ENCODE measurements at regions not wholly inside any gene's neighbourhood (a gene's known extent, or its start where the extent isn't known, plus 50 kb on each side); places are given as distances from the start of the nearest gene placed in this dataset.
"Not testable (repeated sequence)": the region's sequence is repeated elsewhere in the genome, so short reads cannot be mapped to it uniquely, and the experiment has no call there.

DNA sequence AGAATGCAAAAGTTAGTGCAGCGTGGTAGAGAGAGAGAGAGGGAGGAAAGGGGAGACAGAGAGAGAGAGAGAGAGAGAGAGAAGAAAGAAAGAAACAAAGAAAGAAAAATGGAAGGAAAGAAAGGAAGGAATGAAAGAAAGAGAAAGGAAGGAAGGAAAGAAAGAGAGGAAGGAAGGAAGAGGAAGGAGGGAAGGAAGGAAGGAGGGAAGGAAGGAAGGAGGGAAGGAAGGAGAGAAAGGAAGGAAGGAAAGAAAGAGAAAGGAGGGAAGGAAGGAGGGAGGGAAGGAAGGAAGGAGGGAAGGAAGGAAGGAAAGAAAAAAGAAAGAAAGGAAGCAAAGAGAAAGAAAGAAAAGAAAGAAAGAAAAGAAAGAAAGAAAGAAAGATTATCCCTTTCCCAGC, 209.8 kb upstream of the MYO3A start:
- DNase-seq, result no peak

DNA sequence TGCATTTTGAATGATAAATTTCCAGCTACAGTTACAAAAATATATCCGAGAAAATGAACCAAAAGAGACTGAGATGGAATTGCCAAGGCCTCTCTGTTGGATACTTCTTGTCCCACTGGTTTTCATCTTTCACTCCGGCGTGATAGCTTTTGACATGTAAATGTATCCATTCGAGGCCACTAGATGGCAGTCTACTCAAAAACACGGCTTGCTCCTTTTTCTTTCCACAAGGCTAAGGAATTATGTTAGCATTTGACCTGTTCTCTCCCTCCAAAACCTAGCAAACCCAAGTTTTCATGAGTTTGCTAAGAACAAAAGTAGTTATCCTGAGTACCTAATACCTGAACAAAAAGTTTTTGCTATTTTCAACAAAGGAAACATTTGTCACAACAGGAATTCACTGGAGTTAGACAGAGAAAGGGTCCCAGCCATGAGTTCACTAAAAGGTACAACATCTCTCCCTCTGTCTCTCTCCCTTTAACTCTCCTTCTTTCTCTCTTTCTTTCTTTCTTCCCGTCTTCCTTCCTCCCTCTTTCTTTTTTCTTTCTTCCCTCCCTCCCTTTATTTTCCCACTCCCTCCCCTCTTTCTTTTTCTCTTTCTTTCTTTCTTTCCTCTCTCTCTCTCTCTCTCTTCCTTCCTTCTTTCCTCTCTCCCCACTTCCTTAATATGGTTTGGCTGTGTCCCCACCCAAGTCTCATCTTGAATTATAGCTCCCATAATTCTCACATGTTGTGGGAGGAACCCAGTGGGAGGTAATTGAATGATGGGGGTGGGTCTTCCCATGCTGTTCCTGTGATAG, 207.9 kb upstream of the MYO3A start:
- peak; percentile 76 for DNase-seq

DNA sequence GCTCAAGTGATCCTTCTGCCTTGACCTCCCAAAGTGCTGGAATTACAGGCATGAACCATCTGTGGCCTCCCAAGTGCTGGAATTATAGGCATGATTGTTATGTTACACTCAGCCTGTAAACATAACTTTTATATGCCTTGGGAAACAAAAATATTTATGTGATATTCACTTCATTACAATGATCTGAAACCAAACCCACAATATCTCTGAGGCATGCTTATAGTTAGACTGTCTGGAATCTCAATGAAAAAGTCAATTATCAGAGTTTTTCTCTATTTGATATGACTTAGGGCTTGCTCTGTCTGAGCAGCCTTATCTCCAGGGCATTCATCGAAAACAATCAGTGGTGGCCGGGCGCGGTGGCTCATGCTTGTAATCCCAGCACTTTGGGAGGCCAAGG, 195.3 kb upstream of the MYO3A start:
- DNase-seq, result no peak

DNA sequence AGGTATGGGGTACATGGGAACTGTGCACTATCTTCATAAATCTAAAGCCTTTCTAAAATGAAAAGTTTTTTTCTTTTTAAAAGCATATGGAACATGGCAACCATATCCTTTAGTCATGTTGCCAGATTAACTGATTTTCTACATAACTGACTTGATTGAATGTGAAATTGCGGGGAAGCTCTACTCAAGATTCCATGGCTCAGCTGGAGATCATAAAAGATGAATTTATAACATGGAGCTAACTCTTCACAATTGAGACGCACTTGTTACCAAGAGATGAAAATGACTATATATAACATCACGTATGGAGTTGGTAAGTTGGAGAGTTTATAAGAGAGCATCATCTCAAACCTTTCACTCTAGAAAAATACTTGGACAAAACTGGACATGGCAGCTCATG, 190.2 kb upstream of the MYO3A start:
- no peak for DNase-seq

DNA sequence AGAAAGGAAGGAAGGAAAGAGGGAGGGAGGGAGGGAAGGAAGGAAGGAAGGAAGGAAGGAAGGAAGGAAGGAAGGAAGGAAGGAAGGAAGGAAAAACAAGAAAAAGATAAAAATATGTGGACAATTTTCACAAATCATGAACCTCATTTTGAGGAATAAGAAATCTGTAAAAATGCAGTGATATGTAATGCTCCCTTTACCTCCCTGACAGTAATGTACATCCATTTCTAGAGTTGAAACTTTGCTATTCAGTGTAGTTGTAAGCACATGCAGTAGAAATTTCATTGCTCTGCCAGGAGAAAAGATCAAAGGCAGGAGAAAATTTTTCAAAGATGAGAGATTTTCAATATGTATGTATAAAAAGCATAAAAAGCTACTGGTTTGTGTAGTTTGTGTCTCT, 189.5 kb upstream of the MYO3A start:
- DNase-seq, result no peak

DNA sequence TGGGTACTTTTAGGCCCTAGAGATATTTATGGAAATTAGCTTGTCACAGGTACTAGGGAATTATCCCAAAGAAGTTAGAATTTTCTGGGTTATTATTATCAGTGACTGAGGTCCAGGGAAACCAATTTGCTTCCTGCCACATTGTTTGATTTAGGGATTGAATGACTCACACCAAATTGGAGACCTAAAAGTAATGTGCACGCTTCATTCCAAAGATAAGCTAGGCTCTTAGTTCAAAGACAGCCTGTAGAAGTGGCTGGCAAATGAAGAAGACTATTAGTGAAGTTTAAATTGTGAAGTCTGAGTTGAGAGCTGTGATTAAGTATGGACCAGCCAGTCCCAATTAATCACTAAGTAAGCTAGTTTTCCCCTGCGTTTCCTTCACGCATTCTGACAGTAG, 188.1 kb upstream of the MYO3A start:
- no peak for DNase-seq

DNA sequence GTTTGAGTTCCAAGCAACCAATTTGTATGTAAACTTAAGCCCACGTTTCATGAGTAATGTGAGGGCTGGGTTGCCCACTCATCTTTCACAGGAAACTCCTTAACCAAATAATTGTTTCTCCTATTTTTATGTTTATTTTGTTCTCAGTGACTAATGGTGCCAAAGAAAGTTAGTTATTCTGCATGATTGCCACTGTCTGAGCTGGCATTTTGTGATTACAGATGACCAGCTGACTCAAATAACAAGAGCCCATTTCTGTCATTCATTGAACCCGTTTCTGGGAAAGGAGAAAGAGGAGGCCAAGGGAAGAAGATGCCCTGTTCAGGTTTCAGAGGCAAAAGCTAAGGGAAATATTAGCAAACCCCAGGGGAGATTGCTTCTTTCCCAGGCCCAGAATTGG, 186.9 kb upstream of the MYO3A start:
- DNase-seq, result no peak

DNA sequence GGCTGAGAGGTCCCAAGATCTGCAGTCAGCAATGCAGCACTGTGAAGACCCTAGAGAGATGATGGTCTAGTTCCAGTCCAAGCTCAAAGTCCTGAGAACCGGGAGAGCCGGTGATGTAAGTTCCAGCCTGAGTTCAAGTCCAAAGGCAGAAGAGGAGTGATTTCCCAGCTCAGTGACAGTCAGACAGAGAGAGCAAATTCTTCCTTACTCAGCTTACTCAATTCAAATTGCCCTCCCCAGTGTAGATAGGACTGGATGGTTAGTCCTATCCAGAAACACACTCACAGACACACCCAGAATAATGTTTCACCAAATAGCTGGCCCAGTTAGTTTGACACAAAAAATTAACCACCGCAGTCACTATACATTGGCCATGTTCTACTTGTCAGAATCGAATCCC, 185.5 kb upstream of the MYO3A start:
- DNase-seq, result no peak

DNA sequence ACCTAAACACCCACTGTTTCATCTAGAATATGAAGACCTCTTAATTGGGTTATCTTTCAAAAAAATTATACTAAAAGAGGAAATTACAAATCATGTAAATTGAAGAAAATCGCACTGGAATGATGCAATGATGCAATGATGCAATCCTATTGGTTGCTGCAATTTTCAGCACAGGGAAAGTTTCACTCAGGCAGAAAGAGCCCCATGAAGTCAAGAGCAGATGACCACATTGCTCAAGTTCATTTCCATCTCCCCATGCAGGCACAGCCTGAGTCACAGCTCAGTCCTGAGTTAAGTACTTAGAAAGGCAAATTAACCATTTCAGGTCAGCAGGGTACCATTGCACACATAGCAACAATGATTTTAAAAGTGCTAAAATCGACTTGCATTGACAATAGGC, 180.3 kb upstream of the MYO3A start:
- peak; percentile 11 for DNase-seq

DNA sequence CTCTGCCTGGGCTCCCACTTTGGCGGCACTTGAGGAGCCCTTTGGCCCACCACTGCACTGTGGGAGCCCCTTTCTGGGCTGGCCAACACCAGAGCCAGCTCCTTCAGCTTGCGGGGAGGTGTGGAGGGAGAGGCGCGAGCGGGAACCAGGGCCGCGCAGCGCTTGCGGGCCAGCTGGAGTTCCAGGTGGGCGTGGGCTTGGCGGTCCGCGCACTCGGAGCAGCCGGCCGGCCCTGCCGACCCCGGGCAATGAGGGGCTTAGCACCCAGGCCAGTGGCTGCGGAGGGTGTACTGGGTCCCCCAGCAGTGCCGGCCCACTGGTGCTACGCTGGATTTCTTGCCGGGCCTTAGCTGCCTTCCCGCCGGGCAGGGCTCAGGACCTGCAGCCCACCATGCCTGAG, 178.2 kb upstream of the MYO3A start:
- DNase-seq, result not testable (repeated sequence)

DNA sequence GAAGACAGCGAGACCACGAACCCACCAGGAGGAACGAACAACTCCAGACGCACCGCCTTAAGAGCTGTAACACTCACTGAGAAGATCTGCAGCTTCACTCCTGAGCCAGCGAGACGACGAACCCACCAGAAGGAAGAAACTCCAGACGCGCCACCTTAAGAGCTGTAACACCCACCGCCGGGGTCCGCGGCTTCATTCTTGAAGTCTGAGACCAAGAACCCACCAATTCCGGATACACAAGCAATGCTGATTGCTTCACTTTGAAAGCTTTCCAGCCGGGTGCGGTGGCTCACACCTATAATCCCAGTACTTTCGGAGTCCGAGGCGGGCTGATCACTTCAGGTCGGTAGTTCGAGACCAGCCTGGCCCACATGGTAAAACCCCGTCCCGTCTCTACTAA, 177.2 kb upstream of the MYO3A start:
- DNase-seq, result no peak

DNA sequence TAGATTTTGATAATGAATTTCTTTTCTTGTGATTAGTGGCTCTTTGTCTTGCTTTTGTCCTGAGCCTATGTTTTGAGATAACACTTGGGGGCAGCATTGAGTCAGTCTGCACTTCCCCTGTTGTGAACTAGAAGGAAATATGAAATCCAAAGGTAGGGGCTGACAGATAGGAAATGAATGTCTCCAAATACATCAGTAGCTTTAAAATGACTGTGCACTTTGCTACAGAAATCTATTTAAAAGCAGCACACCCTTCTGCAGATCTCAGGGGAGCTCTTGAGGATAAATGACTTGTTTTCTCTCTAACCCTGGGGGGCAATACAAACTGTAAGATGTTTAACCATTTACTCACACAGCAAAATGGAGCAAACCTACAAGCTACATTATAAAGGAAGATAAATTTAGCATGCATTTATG, 176.0 kb upstream of the MYO3A start:
- peak; percentile 63 for DNase-seq

DNA sequence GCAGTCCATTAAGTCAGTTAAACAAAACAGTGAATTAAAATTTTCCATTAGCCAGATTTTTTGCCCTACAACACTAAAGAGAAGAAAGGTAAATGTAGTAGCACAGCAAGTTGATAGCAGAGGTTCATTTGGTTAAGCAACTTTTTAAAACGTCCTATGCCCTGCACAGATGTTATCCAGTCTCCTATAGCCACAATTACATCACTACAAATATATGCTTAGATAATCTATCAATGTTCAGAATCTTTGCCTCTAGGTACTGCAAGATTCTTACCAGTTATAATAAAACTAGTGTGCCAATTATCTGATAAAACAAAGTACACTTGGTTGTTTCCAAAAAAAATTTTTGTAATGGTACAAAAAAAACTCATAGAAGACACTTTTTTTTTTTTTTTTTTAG, 175.5 kb upstream of the MYO3A start:
- peak; percentile 3 for DNase-seq

DNA sequence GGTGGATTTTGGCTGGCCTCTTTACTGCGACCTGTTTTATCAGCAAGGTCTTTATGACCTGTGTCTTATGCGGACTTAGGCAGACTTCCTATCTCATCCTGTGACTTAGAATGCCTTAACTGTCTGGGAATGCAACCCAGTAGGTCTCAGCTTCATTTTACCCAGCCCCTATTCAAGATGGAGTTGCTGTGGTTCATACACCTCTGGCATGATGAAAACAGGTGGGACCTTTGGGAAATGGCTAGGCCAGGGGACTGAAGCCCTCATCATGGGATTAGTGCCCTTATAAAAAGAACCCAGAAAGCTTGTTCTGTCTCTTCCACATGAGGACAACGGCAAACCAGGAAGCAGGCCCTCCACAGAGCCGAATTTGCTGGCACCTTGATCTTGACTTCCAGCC, 172.1 kb upstream of the MYO3A start:
- DNase-seq, result no peak

DNA sequence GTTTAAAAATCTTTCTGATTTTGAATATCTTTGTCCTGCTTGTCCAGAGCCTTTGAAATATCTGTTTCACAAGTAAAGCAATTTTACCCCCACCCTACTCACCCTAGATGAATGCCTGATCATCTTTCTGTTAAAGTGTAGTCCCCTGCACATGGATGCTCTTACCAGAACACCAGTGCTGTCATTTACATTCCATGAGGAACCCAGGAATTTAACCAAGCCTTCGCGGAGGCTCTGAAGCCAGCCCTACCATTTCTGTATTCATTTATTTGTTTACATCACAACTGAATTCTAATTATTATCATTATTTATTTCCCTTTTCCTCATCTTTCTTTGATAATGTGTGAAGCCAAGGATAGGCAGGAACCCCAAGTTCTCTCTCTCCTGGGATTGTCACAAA, 167.8 kb upstream of the MYO3A start:
- DNase-seq, result no peak

DNA sequence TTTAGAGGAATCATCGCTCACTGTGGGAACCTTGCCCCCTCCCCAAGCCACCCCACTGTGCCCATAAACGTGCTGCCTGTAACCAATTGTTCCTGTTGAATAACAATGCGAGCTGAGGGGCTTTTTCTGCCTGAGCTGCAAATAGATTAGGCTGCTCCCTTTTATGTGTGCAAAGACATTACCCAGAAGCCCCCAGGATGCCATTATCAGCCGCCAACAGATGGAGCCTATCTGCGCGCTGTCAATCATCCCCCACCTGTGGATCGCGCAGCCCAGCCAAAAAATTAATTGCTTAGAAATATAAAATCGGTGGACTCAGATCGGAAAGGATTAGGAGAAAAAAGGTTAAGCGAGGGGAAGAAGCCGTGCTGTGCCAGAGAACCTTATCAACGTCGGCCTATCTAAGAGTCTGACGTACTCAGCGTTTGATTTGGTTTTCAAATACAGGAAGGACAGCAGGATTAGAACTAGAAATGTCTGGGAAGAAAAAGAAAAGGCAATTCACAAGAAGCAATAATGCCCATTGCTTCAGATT, 167.3 kb upstream of the MYO3A start:
- peak; percentile 46 for DNase-seq

DNA sequence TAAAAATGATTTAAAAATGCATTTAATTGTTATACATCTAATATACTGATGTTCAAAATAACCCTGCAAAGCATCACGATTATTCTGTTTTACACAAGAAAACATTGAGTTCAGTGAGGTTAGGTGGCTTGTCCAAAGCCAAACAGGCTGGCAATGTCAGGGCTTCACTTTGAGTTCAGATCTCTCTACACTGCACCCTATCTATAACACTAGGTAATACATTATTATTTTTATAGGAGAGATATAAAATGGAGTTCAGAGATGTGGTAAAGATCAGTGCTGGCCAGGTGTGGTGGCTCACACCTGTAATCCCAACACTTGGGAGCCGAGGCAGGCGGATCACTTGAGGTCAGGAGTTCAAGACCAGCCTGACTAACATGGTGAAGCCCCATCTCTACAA, 165.9 kb upstream of the MYO3A start:
- DNase-seq, result peak; percentile 2

DNA sequence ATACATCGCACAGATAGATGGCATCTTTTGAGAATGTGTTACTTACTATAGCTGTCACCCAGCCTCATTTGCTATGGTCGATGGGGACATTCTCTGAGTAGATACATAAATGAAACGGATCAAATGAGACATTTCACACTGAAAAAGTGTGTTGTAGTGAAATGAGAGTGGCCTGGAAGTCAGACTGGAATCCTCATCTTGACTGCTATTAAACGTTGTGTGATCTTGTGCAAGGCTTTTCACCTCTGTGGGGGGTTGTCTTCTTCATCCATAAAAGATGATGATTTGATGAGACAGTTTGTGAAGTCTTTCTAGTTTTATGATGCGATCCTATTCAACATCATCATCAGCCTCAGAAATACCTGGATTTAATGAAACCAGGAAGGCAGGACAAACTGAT, 155.4 kb upstream of the MYO3A start:
- DNase-seq, result no peak

DNA sequence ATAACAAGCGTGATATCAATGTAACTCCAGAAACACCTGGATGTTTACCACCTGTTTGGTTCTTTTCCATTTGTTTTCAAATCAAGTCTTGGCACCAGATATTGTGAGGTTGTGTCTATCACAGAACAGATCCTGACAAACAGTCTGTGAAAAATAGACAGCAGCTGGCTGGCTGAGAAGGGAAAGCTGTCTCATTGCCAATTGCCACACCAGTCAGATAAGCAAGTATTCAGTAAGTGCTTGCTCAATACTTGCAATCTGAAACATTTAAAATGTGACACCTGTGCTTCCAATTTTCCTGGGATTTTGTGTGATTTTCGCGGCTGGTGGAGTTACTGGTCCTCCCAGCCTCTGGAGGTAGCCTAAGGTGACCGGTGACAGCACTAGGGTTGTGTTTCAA, 147.9 kb upstream of the MYO3A start:
- DNase-seq, result no peak

DNA sequence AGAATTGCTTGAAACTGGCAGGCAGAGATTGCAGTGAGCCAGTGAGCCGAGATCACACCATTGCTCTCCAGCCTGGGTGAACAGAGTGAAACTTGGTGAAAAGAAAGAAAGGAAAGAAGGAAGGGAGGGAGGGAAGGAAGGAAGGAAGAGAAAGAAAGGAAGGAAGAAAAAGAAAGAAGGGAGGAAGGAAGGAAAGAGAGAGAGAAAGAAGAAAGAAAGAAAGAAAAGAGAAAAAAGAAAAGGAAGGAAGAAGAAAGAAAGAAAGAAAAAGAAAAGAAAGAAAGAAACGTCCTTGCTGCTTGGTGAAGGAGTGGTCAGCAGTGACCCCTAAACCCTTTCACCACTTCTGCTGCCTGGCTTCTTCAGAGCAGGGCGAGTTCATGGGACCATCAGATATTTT, 147.1 kb upstream of the MYO3A start:
- DNase-seq, result no peak

DNA sequence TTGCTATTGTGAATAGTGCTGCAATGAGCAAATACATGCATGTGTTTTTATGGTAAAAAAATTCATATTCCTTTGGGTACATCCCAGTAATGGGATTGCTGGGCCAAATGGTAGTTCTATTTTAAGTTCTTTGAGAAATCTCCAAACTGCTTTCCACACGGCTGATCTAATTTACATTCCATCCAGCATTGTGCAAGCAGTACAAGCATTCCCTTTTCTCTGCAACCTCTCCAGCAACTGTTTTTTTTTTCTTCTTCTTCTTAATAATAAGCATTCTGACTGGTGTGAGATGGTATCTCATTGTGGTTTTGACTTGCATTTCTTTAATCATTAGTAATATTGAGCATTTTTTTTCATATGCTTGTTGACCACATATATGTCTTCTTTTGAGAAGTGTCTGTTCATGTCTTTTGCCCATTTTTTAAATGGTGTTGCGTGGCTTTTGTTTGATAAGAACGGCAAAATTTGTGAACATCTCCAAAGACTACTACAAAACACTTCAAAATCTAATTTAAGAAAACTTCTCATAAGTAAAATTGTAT, 136.1 kb upstream of the MYO3A start:
- DNase-seq, result no peak

DNA sequence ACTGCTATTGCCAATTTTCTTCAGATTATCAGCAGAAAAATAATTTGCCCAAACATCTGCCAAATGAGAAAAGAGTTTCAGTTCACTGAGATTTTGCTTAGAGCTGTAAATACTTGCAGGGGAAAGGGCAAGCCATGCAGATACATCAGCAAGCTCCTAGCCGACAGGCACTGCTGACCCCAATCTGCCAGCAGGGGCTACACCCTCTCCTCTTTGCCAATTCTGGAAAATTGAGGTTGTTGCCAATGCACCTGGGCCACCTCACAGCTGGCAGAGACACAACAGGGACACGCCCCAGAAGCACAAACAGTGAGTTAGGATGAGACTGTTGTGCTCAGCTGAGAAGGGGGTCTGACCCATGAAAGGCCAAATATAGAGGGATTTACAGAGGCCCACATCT, 129.5 kb upstream of the MYO3A start:
- DNase-seq, result no peak

DNA sequence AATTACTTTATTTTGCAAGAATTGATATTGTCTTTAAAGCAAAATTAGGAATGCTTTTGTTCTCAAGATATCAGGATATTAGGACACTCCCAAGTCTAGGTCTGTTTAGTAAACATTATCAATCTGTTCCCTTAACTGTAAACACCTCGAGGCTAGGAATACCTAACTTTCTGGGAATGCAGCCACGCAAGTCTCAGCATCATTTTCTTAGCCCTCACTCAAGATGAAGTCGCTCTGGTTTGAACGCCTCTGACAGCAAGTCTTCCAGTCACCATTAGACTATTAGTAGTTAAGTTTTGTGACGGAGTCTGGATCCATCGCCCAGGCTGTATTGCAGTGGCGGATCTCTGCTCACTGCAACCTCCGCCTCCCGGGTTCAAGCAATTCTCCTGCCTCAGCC, 128.0 kb upstream of the MYO3A start:
- no peak for DNase-seq

DNA sequence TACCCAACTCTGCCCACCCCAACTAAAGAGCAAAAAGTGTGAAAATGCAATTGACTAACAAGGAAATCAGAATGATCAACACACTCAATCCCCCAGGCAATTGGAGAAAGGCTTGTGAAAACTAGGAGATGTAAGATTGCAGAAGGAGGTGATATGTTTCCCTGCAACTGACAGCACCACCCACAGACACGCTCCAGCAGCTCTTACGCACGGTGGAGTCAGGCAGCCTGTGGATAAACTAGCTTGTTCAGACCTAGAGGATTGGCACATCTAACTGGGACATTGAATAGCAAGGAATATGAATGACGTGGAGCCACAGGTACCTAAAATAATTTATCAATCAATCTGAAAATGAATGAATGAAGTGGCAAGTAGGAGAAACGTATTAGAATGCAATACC, 125.7 kb upstream of the MYO3A start:
- no peak for DNase-seq

Measured in hematopoietic multipotent progenitor cell treated with erythropoietin and hydrocortisone succinate and interleukin-3 and kit ligand, for 6 days (in vitro differentiated cells).